ENCODE measurements at regions not wholly inside any gene's neighbourhood (a gene's known extent, or its start where the extent isn't known, plus 50 kb on each side); places are given as distances from the start of the nearest gene placed in this dataset.

GRCh38 chrX:117120700-117121099, 657.9 kb upstream of the CT83 start:
- peaks cover 16% of the 10 kb centered on the region for H3K9me3 Mint-ChIP-seq (ENCODE audit: low read depth)
- H3K4me1 Mint-ChIP-seq (ENCODE audit: low read depth): no peaks in the 10 kb centered on the region
- TF ChIP-seq CTCF (IDR thresholded peaks at IDR 0.05; ENCODE audit: unreplicated experiment): no peak
- no peak overlapping the region for H3K4me3 Mint-ChIP-seq (ENCODE audit: low read depth)
- H3K27me3 Mint-ChIP-seq: no peaks in the 10 kb centered on the region
- H3K27ac Mint-ChIP-seq: no peak overlapping the region
- DNase-seq (ENCODE audit: low spot score, unreplicated experiment): no peak
- no peaks in the 10 kb centered on the region for H3K36me3 Mint-ChIP-seq (ENCODE audit: insufficient read depth)

- peak overlapping the region; percentile 86 for H3K27ac Mint-ChIP-seq
- no peaks in the 10 kb centered on the region for H3K4me1 Mint-ChIP-seq (ENCODE audit: low read depth)
- H3K27me3 Mint-ChIP-seq: no peaks in the 10 kb centered on the region
- no peak overlapping the region for H3K4me3 Mint-ChIP-seq (ENCODE audit: low read depth)
- H3K36me3 Mint-ChIP-seq (ENCODE audit: insufficient read depth): no peaks in the 10 kb centered on the region
- H3K9me3 Mint-ChIP-seq (ENCODE audit: low read depth): no peaks in the 10 kb centered on the region
- TF ChIP-seq CTCF (IDR thresholded peaks at IDR 0.05; ENCODE audit: unreplicated experiment): no peak
- no peak for DNase-seq (ENCODE audit: low spot score, unreplicated experiment)
Measured at GRCh38 chrX:117096528-117096927, 633.8 kb upstream of the CT83 start.

GRCh38 chrX:117095393-117095792, 632.6 kb upstream of the CT83 start:
- no peaks in the 10 kb centered on the region for H3K4me1 Mint-ChIP-seq (ENCODE audit: low read depth)
- no peaks in the 10 kb centered on the region for H3K27me3 Mint-ChIP-seq
- no peaks in the 10 kb centered on the region for H3K9me3 Mint-ChIP-seq (ENCODE audit: low read depth)
- no peak for TF ChIP-seq CTCF (IDR thresholded peaks at IDR 0.05; ENCODE audit: unreplicated experiment)
- H3K27ac Mint-ChIP-seq: no peak overlapping the region
- no peaks in the 10 kb centered on the region for H3K36me3 Mint-ChIP-seq (ENCODE audit: insufficient read depth)
- H3K4me3 Mint-ChIP-seq (ENCODE audit: low read depth): no peak overlapping the region
- no peak for DNase-seq (ENCODE audit: low spot score, unreplicated experiment)

GRCh38 chrX:117094149-117094548, 631.4 kb upstream of the CT83 start:
- no peaks in the 10 kb centered on the region for H3K27me3 Mint-ChIP-seq
- H3K9me3 Mint-ChIP-seq (ENCODE audit: low read depth): no peaks in the 10 kb centered on the region
- H3K36me3 Mint-ChIP-seq (ENCODE audit: insufficient read depth): no peaks in the 10 kb centered on the region
- H3K4me3 Mint-ChIP-seq (ENCODE audit: low read depth): no peak overlapping the region
- no peak for TF ChIP-seq CTCF (IDR thresholded peaks at IDR 0.05; ENCODE audit: unreplicated experiment)
- no peak for DNase-seq (ENCODE audit: low spot score, unreplicated experiment)
- no peak overlapping the region for H3K27ac Mint-ChIP-seq
- no peaks in the 10 kb centered on the region for H3K4me1 Mint-ChIP-seq (ENCODE audit: low read depth)

- H3K27me3 Mint-ChIP-seq: no peaks in the 10 kb centered on the region
- H3K4me1 Mint-ChIP-seq (ENCODE audit: low read depth): no peaks in the 10 kb centered on the region
- no peaks in the 10 kb centered on the region for H3K9me3 Mint-ChIP-seq (ENCODE audit: low read depth)
- no peak for TF ChIP-seq CTCF (IDR thresholded peaks at IDR 0.05; ENCODE audit: unreplicated experiment)
- H3K36me3 Mint-ChIP-seq (ENCODE audit: insufficient read depth): no peaks in the 10 kb centered on the region
- no peak for DNase-seq (ENCODE audit: low spot score, unreplicated experiment)
- H3K4me3 Mint-ChIP-seq (ENCODE audit: low read depth): no peak overlapping the region
- H3K27ac Mint-ChIP-seq: no peak overlapping the region
Measured at GRCh38 chrX:117093319-117093718, 630.5 kb upstream of the CT83 start.

All from progenitor cell of endocrine pancreas (in vitro differentiated cells).